ENCODE measurements at regions not wholly inside any gene's neighbourhood (a gene's known extent, or its start where the extent isn't known, plus 50 kb on each side); places are given as distances from the start of the nearest gene placed in this dataset.

DNA sequence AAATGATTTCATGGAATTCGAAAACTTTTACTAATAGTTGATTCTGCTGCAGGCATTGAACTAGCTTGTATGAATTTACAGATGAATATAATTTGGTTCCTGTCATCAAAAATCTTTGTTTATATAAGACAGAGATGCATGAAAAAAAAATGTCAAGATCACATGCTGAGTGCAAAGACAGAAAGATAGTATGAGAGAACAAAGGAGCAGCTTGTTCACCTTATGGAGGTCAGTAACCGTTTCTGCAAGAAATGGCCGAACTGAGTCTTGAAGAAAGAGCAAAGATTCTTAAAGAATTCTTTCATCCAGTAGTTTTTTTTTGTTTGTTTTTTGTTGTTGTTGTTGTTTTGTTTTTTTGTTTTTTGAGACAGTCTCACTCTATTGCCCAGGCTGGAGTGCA lies 450.6 kb downstream of the TUSC7 start:
- no peaks in the 10 kb centered on the region for H3K9me3 Mint-ChIP-seq
- H3K27me3 Mint-ChIP-seq = no peaks in the 10 kb centered on the region
- no peaks in the 10 kb centered on the region for H3K4me1 Mint-ChIP-seq
- no peaks in the 10 kb centered on the region for H3K36me3 Mint-ChIP-seq
- no peak for ATAC-seq
- H3K4me3 Mint-ChIP-seq = no peak overlapping the region
- H3K27ac Mint-ChIP-seq = no peak overlapping the region

DNA sequence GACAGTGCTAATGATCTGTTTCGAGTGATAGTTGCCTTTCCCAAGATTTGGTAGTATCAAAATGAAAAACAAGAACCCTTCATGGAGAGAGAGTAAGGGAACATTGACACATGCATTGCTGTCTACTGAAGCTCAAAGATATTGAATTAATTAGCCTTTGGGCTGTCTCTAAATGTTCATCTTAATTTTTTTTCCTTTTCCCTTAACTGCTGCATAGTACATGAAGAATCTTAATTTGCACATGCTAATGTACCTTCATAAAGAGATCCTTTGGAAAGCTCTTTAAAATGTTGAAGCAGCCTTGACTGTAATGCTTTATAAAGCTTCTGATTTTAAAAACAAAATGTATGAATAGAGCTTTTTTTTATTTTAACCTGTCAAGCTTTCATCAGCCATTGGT lies 452.2 kb downstream of the TUSC7 start:
- H3K4me1 Mint-ChIP-seq = no peaks in the 10 kb centered on the region
- H3K4me3 Mint-ChIP-seq = no peak overlapping the region
- H3K36me3 Mint-ChIP-seq = no peaks in the 10 kb centered on the region
- H3K27me3 Mint-ChIP-seq = no peaks in the 10 kb centered on the region
- no peak for ATAC-seq
- no peak overlapping the region for H3K27ac Mint-ChIP-seq
- H3K9me3 Mint-ChIP-seq = peaks cover 4% of the 10 kb centered on the region

DNA sequence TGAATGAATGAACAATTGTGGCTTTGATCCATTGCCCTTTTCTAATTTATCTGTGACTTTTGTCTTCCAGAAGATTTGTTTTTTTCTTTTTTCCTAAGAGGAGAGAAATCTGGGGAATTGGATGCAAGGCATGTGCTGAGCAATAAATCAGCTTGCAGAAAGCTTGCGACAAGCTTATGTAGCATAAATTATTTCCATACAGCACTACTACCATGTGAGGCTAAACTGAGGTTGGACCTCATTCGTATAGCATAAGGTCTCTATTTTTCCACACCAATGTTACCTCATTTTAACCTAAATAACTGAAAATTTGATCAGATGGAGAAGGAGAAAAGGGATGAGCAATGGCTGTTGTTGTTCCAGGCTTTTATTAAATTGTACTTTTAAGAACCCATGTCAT lies 455.6 kb downstream of the TUSC7 start:
- peaks cover 4% of the 10 kb centered on the region for H3K9me3 Mint-ChIP-seq
- no peak overlapping the region for H3K27ac Mint-ChIP-seq
- no peaks in the 10 kb centered on the region for H3K27me3 Mint-ChIP-seq
- no peak overlapping the region for H3K4me3 Mint-ChIP-seq
- H3K4me1 Mint-ChIP-seq = no peaks in the 10 kb centered on the region
- no peaks in the 10 kb centered on the region for H3K36me3 Mint-ChIP-seq
- no peak for ATAC-seq

DNA sequence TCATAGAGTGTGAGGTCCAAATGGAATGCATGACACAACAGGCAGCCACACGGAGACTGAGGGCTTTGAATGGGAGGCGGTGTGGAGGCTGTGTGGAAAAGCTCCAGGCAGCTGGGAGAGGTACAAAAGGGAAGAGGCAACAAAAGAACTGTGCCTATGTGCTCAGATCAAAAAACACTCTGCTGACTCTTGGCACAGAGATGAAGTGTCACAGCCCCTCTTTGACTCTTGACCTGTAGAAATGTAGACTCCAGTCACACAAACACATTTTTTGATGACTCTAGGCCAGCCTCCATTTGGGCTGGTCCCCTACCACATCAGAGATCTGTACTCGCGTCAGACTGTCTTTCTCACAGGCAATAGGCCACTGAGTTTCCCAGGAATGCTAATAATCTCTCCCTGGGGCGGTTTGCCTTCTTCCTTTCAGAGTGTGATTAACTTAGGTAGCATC lies 456.0 kb downstream of the TUSC7 start:
- Mint-ChIP-seq H3K4me1 (no peaks in the 10 kb centered on the region), H3K27me3 (no peaks in the 10 kb centered on the region), H3K27ac (no peak overlapping the region), H3K4me3 (no peak overlapping the region), H3K9me3 (peaks cover 4% of the 10 kb centered on the region), H3K36me3 (no peaks in the 10 kb centered on the region)
- ATAC-seq = no peak

DNA sequence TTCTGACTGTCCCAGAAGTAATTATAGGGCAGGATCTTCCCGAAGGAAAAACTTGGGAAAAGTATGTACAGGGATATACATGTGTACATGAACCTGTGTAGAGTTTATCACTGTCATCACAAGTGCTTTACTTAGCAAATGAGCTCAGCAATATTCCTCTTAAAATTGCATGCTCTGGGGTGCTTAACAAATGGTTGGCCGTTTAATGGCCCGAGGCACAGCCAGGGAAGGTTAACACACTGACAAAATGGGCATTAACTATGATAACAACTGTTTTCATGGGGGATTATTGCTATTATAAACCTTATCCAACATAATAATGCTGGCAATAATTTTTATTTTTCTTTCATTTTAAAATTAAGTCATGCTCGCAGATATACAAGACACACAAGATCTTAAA lies 459.3 kb downstream of the TUSC7 start:
- Mint-ChIP-seq H3K27me3 (no peaks in the 10 kb centered on the region), H3K4me3 (no peak overlapping the region), H3K36me3 (no peaks in the 10 kb centered on the region), H3K27ac (no peak overlapping the region), H3K4me1 (peaks cover 6% of the 10 kb centered on the region), H3K9me3 (peaks cover 4% of the 10 kb centered on the region)
- no peak for ATAC-seq

DNA sequence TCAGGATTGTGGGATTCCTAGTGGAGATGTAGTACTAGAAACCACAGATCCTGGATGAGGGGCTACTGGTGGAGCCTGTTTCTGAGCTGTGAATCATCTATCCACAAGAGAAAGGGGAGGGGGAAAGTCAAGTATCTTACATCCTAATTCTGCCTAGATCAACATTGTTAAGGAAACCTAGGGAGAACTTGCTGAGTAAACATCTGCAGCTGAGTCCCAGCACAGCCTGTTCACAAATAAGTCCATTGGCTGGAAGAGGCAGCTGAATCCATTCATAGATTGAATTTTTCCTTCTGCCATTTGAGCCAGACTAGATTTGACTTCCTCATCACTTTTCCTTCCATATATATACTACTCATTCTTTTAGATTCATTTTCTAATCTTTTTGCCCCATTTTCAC lies 460.5 kb downstream of the TUSC7 start:
- Mint-ChIP-seq H3K9me3 (peaks cover 4% of the 10 kb centered on the region), H3K36me3 (no peaks in the 10 kb centered on the region), H3K4me3 (no peak overlapping the region), H3K4me1 (peaks cover 6% of the 10 kb centered on the region), H3K27me3 (no peaks in the 10 kb centered on the region), H3K27ac (no peak overlapping the region)
- no peak for ATAC-seq

DNA sequence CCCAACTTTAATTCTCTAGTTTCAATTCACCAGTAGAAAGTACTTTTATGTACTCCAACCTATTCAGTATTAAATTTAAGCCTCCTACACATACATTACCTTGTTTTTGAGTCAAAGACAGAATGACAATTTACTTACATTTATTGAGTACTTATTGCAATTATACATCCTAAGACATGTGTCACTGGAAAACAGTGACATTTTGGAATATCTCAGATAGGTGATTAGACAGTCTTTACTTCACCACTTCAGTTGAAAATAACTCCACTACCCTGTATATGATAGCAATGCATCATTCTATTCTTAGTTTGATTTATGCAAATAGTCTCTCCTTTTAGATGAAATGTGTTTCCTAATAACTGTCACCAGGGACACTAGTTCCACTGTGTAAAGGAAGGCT lies 461.5 kb downstream of the TUSC7 start:
- Mint-ChIP-seq H3K36me3 (no peaks in the 10 kb centered on the region), H3K4me3 (no peak overlapping the region), H3K27me3 (no peaks in the 10 kb centered on the region), H3K4me1 (peaks cover 6% of the 10 kb centered on the region), H3K27ac (no peak overlapping the region), H3K9me3 (peaks cover 4% of the 10 kb centered on the region)
- no peak for ATAC-seq

DNA sequence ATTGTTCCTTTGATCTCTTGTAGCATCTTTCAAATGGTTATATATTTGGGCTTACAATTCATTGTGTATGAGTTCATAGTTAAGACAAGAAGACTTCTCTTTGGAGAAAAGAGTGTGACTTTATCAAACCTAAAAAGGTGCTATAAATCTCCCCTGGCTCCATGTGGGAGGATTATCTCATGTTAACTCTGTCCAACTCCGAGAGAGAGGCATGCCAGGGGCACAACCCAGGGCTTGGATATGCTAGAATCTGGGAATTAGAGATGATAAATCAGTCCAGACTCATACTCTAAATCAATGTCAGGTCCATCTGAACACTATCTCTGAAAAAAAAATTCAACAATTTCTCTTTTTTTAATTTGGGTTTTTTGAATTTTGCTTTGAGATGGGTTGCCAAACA lies 462.8 kb downstream of the TUSC7 start:
- no peak for ATAC-seq
- no peaks in the 10 kb centered on the region for H3K9me3 Mint-ChIP-seq
- H3K27ac Mint-ChIP-seq = no peak overlapping the region
- peaks cover 6% of the 10 kb centered on the region for H3K4me1 Mint-ChIP-seq
- H3K36me3 Mint-ChIP-seq = no peaks in the 10 kb centered on the region
- no peak overlapping the region for H3K4me3 Mint-ChIP-seq
- H3K27me3 Mint-ChIP-seq = no peaks in the 10 kb centered on the region

DNA sequence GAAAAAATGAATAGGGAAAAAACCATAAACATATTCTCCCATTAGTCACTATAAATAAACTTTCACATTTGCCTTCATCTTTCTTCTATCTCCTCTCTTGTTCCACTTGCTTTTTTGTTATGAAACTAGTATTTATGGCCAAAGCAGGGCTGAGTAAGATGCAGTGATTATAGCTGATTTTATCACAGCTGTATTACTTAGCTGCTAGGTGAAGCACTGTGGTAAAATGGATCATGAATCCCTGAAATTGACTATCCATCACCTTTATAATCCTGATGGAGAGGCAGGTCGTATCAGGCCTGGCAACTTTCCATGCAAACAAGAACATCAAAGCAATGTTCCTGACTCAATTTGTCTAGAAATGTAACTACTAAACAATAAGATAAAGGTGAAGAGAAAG lies 471.6 kb downstream of the TUSC7 start:
- Mint-ChIP-seq H3K4me1 (no peaks in the 10 kb centered on the region), H3K36me3 (no peaks in the 10 kb centered on the region), H3K9me3 (peaks cover 5% of the 10 kb centered on the region), H3K4me3 (no peak overlapping the region), H3K27ac (no peak overlapping the region), H3K27me3 (no peaks in the 10 kb centered on the region)
- no peak for ATAC-seq

DNA sequence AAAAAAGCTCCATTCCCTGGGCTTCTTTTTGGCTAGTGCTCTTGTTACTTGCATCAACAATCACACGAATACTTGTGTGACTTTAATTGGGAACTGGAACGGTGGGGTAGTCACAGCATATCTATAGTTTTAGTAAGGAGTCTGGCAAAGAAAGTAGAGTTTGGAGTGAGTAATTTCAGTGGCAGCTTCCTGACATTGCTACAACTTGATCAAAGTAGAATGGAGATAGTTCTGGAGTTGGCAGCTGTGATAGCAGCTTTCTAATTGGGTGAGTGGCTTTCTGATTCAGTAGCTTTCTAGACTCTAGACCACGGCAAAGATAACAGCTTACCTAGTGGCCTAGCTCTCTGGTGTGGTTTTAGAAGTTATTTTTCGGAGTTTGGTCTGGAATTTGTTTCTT lies 475.0 kb downstream of the TUSC7 start:
- Mint-ChIP-seq H3K4me1 (no peaks in the 10 kb centered on the region), H3K27ac (no peak overlapping the region), H3K9me3 (peaks cover 5% of the 10 kb centered on the region), H3K27me3 (no peaks in the 10 kb centered on the region), H3K4me3 (no peak overlapping the region), H3K36me3 (no peaks in the 10 kb centered on the region)
- no peak for ATAC-seq

DNA sequence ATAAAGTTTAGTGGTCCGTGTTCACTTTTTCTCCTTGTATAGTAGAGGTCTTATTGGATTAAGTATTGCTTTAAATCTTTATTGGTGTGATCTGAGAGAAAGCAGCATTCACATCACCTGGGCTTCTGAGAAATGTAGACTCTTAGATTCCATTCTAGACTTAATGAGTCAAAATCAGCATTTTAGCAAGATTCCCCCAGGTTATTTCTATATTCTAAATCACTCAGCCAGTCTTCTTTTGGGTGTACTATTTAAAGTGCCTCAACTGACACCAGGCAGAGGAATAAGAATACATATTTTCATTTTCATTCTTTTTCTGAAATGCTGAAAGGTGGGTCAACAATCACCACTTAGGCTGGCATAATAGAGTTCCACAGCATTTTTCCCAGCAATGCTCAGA lies 481.7 kb downstream of the TUSC7 start:
- no peaks in the 10 kb centered on the region for H3K36me3 Mint-ChIP-seq
- no peaks in the 10 kb centered on the region for H3K27me3 Mint-ChIP-seq
- no peak overlapping the region for H3K4me3 Mint-ChIP-seq
- H3K4me1 Mint-ChIP-seq = no peaks in the 10 kb centered on the region
- no peak for ATAC-seq
- H3K27ac Mint-ChIP-seq = no peak overlapping the region
- no peaks in the 10 kb centered on the region for H3K9me3 Mint-ChIP-seq

DNA sequence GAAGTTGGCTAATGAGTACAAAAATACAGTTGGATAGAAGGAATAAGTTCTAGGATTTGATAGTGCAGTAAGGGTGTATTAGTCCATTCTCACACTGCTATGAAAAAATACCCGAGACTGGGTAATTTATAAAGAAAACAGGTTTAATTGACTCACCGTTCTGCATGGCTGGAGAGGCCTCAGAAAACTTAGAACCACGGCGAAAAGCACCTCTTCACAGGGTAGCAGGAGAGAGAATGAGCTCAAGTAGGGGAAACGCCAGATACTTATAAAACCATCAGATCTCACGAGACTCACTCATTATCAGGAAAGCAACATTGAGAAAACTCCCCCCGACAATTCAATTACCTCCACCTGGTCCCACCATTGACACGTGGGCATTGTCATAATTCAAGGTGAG lies 483.3 kb downstream of the TUSC7 start:
- ATAC-seq = no peak
- Mint-ChIP-seq H3K9me3 (no peaks in the 10 kb centered on the region), H3K4me3 (no peak overlapping the region), H3K27me3 (no peaks in the 10 kb centered on the region), H3K27ac (no peak overlapping the region), H3K4me1 (no peaks in the 10 kb centered on the region), H3K36me3 (no peaks in the 10 kb centered on the region)

DNA sequence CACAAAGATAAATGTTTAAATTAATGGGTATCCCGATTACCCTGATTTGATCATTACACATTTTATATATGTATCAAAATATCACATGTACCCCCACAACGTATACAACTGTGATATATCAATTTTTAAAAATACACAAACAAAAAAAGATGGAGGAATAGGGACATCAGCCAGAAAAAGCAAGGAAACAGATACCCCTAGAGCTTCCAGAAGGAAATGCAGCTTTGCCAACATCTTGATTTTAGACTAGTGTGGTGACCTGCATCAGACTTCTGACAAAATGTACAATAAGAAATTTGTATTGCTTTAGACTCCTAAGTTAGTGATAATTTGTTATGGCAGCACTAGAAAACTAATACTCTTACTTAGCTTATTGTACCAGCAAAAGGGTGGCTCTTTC lies 483.8 kb downstream of the TUSC7 start:
- no peaks in the 10 kb centered on the region for H3K9me3 Mint-ChIP-seq
- H3K4me1 Mint-ChIP-seq = no peaks in the 10 kb centered on the region
- no peaks in the 10 kb centered on the region for H3K27me3 Mint-ChIP-seq
- H3K4me3 Mint-ChIP-seq = no peak overlapping the region
- no peaks in the 10 kb centered on the region for H3K36me3 Mint-ChIP-seq
- no peak for ATAC-seq
- H3K27ac Mint-ChIP-seq = no peak overlapping the region

DNA sequence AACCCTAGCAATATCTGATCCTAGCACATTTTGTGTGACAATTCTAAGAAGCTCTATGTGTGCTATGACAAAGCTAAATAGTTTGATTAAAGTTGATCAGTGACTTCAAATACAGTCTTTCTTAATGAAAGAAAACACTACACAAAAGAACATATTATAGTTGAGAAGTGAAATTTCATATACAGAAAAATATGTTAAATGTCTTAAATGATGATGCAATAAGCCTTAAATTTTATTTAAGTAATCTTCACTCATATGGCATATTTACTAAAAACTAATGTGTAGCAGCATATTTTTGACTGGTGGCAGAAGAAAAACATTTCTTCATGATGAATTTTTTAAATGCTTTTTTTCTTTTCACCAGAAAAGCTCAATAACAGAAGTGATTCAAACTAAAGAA lies 485.5 kb downstream of the TUSC7 start:
- Mint-ChIP-seq H3K27ac (no peak overlapping the region), H3K36me3 (no peaks in the 10 kb centered on the region), H3K27me3 (no peaks in the 10 kb centered on the region), H3K4me1 (no peaks in the 10 kb centered on the region), H3K9me3 (no peaks in the 10 kb centered on the region), H3K4me3 (no peak overlapping the region)
- no peak for ATAC-seq

DNA sequence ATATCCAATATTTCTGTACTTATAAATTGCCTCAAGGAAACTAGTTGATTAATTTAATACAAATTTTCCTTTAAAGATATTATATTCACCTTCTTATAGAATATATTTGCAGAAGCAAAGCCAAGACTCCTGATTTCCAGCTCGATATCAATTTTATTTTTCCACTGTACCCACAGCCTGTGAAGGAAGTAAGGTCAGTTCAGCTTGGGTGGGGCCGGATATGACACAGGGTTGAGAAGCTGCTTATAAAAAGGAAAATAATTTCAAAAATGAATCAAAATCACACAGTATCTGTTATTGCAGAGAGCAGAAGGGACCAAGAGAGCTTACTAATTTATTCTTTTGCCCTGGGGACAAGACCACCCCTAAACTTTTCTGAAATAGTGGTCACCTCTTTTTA lies 491.4 kb downstream of the TUSC7 start:
- Mint-ChIP-seq H3K9me3 (no peaks in the 10 kb centered on the region), H3K36me3 (no peaks in the 10 kb centered on the region), H3K4me3 (no peak overlapping the region), H3K27me3 (no peaks in the 10 kb centered on the region), H3K4me1 (no peaks in the 10 kb centered on the region), H3K27ac (no peak overlapping the region)
- ATAC-seq = no peak

DNA sequence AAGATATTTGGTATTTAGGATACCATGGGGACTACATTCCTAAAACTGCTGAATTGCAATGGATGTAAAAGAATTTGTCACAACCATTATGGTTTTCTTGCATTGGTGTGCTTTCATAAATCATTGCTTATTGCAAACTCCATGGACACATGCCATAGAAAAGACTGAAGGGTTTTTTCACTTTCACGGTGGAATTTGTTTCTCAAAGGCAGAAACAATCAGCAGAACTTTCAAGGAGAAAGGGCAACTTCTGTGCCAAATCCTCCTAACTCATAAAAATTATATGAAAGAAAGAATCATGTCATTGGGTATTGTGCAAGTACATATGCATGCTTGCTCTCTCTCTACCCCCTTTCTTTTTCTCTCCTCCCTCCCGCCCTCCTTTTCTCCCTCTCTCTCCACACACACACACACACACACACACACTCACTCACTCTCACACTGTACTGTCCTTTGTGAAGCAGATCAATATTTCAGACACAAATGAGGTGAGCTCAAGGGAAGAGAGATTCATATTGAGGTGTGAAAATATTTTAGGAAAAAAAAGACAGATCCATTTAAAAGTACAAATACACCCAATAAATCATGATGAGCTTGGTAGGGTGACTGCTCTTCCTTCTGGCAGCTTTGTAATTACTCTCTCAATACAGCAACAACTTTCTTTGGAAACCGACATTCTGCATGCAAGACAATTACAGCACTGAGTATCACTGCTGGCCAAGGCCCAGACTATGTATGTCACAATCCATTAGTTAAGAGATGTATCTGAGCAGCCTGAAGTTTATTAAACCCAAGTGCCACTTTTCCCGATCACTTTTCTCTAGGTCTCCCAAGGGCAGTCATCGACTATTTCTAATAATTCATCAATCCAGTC lies 492.6 kb downstream of the TUSC7 start:
- Mint-ChIP-seq H3K4me1 (no peaks in the 10 kb centered on the region), H3K4me3 (no peak overlapping the region), H3K9me3 (no peaks in the 10 kb centered on the region), H3K27ac (no peak overlapping the region), H3K27me3 (no peaks in the 10 kb centered on the region), H3K36me3 (no peaks in the 10 kb centered on the region)
- no peak for ATAC-seq
